PC-9 (cell line): ENCODE measurements at regions not wholly inside any gene's neighbourhood (a gene's known extent, or its start where the extent isn't known, plus 50 kb on each side); places are given as distances from the start of the nearest gene placed in this dataset.

Experiments
- BruUV-seq: library from RNA; stranded (reverse); fragments of 400-500 nt; replicated peaks from 2 replicates; lab custom pipeline; 2021; lab: Mats Ljungman, UMichigan
- CTCF ChIA-PET: fragments of 300-600 bp; sonication (Branson Sonifier 250); formaldehyde crosslinking; loops from one replicate; lab custom pipeline; 2022; ENCODE audit warnings: antibody characterized with exemption; lab: Charles Lee
- POLR2A ChIA-PET: fragments of 300-600 bp; sonication (Branson Sonifier 250); formaldehyde crosslinking; loops from one replicate; lab custom pipeline; 2022; ENCODE audit warnings: antibody characterized with exemption; ENCODE audit not compliant: unreplicated experiment; lab: Charles Lee
- DNase-seq, 2 experiments: peaks; one replicate each; pipeline versions ENCODE4 v3.0.0 to v3.0.0-alpha.2; 2015 to 2022; ENCODE audit warnings: mixed read lengths in 1 of 2
- H2AFZ ChIP-seq: fragments of 200-600 bp; sonication (generic); 2 replicates; pipeline ENCODE4 v1.8.1; 2017; ENCODE audit warnings: antibody characterized with exemption
- H3F3A ChIP-seq: fragments of 200-600 bp; sonication (generic); 2 replicates; pipeline ENCODE4 v1.8.1; 2017; ENCODE audit warnings: antibody characterized with exemption, mild to moderate bottlenecking, low read depth; ENCODE audit not compliant: insufficient read depth
- H3K27ac ChIP-seq: fragments of 200-600 bp; sonication (generic); 2 replicates; pipeline ENCODE4 v1.6.1; 2016; ENCODE audit warnings: mixed run types
- H3K27me3 ChIP-seq: fragments of 200-600 bp; sonication (generic); 2 replicates; pipeline ENCODE4 v1.6.1; 2016; ENCODE audit warnings: low read depth, mixed run types; ENCODE audit not compliant: insufficient read depth
- H3K36me3 ChIP-seq: fragments of 200-600 bp; sonication (generic); 2 replicates; pipeline ENCODE4 v1.6.1; 2016; ENCODE audit warnings: low read depth, mixed run types
- H3K4me1 ChIP-seq: fragments of 200-600 bp; sonication (generic); replicated peaks from 2 replicates; pipeline ENCODE4 v1.6.1; 2016; ENCODE audit warnings: mixed run types; ENCODE audit not compliant: insufficient read depth
- H3K4me2 ChIP-seq: fragments of 200-600 bp; sonication (generic); 2 replicates; pipeline ENCODE4 v1.6.1; 2017; ENCODE audit warnings: mixed run types
- H3K4me3 ChIP-seq: fragments of 200-600 bp; sonication (generic); 2 replicates; pipeline ENCODE4 v1.6.1; 2016; ENCODE audit warnings: mixed run types
- H3K79me2 ChIP-seq: fragments of 200-600 bp; sonication (generic); 2 replicates; pipeline ENCODE4 v1.6.1; 2017; ENCODE audit warnings: low read depth, mixed run types
- H3K9me2 ChIP-seq: fragments of 200-600 bp; sonication (generic); 2 replicates; pipeline ENCODE4 v1.8.1; 2017; ENCODE audit warnings: mild to moderate bottlenecking; ENCODE audit not compliant: insufficient read depth
- H3K9me3 ChIP-seq: fragments of 200-600 bp; sonication (generic); 2 replicates; pipeline ENCODE4 v1.8.1; 2016; ENCODE audit warnings: low read depth; ENCODE audit not compliant: insufficient read depth
- H4K20me1 ChIP-seq: fragments of 200-600 bp; sonication (generic); 2 replicates; pipeline ENCODE4 v1.8.1; 2017; ENCODE audit not compliant: insufficient read depth
- EZH2 ChIP-seq: fragments of 200-600 bp; sonication (generic); IDR thresholded peaks from 2 replicates; pipeline ENCODE4 v1.8.0; 2017; ENCODE audit warnings: antibody characterized with exemption, low read depth
- intact Hi-C: fragments of 100-400 bp; cut with micrococcal nuclease; formaldehyde crosslinking; loops from one replicate; pipeline ENCODE4 v1.10.0; 2022; ENCODE audit not compliant: unreplicated experiment
- TF ChIP-seq, protein P1 (sequence below): fragments of 200-600 bp; sonication (generic); conservative IDR thresholded peaks from 2 replicates; pipeline ENCODE4 v1.6.1; 2017; ENCODE audit warnings: mixed run types, antibody characterized with exemption, mild to moderate bottlenecking, moderate library complexity

DNA sequence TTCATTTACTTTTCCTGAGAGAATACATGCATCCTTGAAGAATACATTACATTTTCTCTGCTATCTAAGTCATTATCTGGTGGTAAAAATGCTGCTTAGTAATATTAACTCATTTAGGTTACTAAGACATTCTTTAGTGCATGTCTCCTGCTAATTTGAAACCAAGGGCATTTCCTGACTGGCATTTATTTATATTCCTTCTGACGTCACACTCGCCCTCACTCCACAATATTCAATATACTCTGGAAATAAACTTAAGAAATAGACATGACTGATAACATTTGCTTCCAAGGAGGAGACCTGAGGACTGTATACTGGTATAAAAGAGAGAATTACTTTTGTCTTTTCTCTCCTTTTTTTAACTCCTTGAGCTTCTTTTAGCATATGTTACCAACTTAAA is 619.5 kb upstream of the SMIM31 start:
- no peaks in the 10 kb centered on the region for H3K27me3 ChIP-seq
- H3K4me1 ChIP-seq: no peaks in the 10 kb centered on the region
- H2AFZ ChIP-seq: no peak overlapping the region
- ChIA-PET CTCF (no interaction called here), POLR2A (no interaction called here)
- no peaks in the 10 kb centered on the region for H3K9me3 ChIP-seq
- no peak overlapping the region for H3K4me3 ChIP-seq
- H3K9me2 ChIP-seq: no peaks in the 10 kb centered on the region
- intact Hi-C loops: no loop called here
- no peaks in the 10 kb centered on the region for H3K36me3 ChIP-seq
- no peaks in the 10 kb centered on the region for H3F3A ChIP-seq
- no peak for TF ChIP-seq EZH2
- TF ChIP-seq, protein P1, sequence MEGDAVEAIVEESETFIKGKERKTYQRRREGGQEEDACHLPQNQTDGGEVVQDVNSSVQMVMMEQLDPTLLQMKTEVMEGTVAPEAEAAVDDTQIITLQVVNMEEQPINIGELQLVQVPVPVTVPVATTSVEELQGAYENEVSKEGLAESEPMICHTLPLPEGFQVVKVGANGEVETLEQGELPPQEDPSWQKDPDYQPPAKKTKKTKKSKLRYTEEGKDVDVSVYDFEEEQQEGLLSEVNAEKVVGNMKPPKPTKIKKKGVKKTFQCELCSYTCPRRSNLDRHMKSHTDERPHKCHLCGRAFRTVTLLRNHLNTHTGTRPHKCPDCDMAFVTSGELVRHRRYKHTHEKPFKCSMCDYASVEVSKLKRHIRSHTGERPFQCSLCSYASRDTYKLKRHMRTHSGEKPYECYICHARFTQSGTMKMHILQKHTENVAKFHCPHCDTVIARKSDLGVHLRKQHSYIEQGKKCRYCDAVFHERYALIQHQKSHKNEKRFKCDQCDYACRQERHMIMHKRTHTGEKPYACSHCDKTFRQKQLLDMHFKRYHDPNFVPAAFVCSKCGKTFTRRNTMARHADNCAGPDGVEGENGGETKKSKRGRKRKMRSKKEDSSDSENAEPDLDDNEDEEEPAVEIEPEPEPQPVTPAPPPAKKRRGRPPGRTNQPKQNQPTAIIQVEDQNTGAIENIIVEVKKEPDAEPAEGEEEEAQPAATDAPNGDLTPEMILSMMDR: no peak
- no peaks in the 10 kb centered on the region for H3K79me2 ChIP-seq
- no TSS peak for BruUV-seq
- no peak overlapping the region for H3K27ac ChIP-seq
- no peaks in the 10 kb centered on the region for H4K20me1 ChIP-seq
- no peak overlapping the region for H3K4me2 ChIP-seq
- DNase-seq: no peak

DNA sequence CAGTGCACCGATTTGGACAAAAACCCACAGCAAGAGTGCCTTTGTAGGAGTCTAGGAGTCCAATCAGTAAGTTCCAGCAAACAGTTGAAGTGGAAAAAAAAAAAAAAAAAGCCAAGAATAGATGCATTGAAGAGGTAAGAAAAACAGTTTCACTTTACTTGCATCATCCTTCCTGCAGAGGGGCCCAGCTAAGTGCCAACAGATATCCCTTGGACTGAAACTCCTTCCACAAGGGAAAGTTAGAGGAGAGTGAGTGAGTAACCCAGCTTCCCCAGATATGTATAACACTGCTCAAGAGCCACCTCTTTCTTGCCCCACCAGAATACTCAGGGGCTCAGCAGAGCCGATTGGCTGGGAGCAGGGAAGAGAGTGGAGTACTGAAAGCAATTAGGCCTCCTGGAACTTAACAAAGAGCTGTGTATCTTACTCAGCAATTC is 617.7 kb upstream of the SMIM31 start:
- Histone ChIP-seq H3K9me2 (no peaks in the 10 kb centered on the region), H3K27ac (peak overlapping the region; percentile 44; the same call in 1 of the 2 replicates), H3K36me3 (no peaks in the 10 kb centered on the region), H3K4me1 (no peaks in the 10 kb centered on the region), H3K9me3 (no peaks in the 10 kb centered on the region), H4K20me1 (no peaks in the 10 kb centered on the region), H3F3A (no peaks in the 10 kb centered on the region), H3K4me2 (no peak overlapping the region), H3K4me3 (no peak overlapping the region), H3K79me2 (no peaks in the 10 kb centered on the region), H3K27me3 (no peaks in the 10 kb centered on the region), H2AFZ (no peak overlapping the region)
- ChIA-PET POLR2A (no interaction called here), CTCF (no interaction called here)
- intact Hi-C loops: no loop called here
- no peak for DNase-seq
- no peak for TF ChIP-seq EZH2
- TF ChIP-seq, protein P1: no peak
- BruUV-seq: no TSS peak

DNA sequence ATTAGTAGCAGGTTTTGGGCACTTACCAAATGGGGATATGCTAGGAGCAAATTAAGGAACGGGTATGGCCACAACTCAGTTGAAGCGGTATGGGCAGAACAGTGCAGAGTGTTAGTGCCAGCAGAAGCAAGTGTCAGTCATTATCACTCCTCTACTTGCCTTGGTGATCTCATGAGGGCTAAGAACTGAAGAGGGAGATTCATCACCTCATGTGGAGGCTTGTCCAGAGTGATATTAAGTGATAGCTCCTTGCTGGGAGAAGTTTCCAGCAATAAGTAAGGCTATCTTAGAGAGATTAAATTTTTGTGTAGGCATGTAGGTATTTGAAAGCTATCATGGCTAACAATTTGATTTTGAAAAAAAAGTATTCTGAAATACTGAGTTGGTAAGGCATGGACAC is 615.4 kb upstream of the SMIM31 start:
- no peaks in the 10 kb centered on the region for H3K27me3 ChIP-seq
- no peaks in the 10 kb centered on the region for H3K9me3 ChIP-seq
- no peak overlapping the region for H3K4me3 ChIP-seq
- no peaks in the 10 kb centered on the region for H4K20me1 ChIP-seq
- ChIA-PET POLR2A (no interaction called here), CTCF (no interaction called here)
- intact Hi-C loops: no loop called here
- H3K4me1 ChIP-seq: no peaks in the 10 kb centered on the region
- no peaks in the 10 kb centered on the region for H3K79me2 ChIP-seq
- H3K4me2 ChIP-seq: no peak overlapping the region
- BruUV-seq: no TSS peak
- no peak overlapping the region for H2AFZ ChIP-seq
- TF ChIP-seq, protein P1: no peak
- no peak for TF ChIP-seq EZH2
- DNase-seq: no peak
- no peaks in the 10 kb centered on the region for H3F3A ChIP-seq
- no peak overlapping the region for H3K27ac ChIP-seq
- no peaks in the 10 kb centered on the region for H3K9me2 ChIP-seq
- H3K36me3 ChIP-seq: no peaks in the 10 kb centered on the region
